Endometrial microvascular endothelial cells (primary cell): ENCODE measurements at regions not wholly inside any gene's neighbourhood (a gene's known extent, or its start where the extent isn't known, plus 50 kb on each side); places are given as distances from the start of the nearest gene placed in this dataset.

Experiments used
- in situ Hi-C: cut with HindIII; loops from 2 replicates; pipeline ENCODE4 v1.10.0; 2017; ENCODE audit warnings: low sequenced_read_pairs, low pct_unique_long_range_greater_than_20kb; ENCODE audit errors: inconsistent ontology term

- in situ Hi-C loops, result no loop called here
Measured at GRCh38 chr11:42003801-42004200, 544.3 kb upstream of the LRRC4C start.

DNA sequence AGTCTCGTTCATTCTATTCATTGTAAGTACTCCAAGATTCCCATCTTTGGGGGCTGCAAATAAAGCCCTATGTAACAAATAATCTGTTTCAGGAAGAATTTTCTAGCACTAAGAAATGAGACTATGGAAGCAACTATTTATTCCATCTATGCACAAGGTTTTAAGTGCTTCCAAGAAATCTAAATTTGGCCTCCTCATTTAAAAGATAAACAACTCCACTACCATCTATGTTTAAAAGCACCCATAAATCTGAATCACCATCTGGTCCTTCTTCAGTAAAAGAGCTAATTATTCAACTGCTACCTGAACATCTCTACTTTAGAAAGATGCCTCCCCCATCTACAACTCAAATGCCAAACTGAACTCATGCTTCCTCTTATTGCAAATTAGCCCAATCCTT, 547.3 kb upstream of the LRRC4C start:
- in situ Hi-C loops, result no loop called here

- in situ Hi-C loops, result no loop called here
Measured at GRCh38 chr11:42012271-42012670, 552.8 kb upstream of the LRRC4C start.

DNA sequence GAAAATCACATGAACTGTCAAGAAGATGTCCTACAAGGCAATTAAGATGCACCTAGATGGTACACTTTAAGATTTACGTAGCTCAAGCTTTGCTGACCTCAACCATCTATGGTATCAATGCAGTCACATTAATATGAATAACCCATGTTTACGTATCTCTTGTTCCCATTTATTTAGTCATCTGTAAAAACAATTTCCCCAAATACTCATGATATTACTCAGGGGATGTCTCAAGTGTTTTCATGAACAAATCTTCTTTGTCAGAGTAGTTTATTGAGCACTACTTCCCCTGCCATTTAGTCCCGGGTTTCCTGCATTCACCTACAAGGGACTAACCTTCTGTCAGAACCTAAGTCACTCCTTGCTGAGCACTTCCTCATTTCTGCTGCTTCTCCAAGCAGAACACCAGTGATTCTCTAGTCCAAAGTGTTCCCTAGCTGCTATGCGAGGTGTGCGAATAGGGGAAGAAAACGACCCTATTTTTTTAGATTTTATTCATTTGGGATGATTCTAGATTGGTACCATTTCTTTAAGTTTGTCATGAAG, 554.3 kb upstream of the LRRC4C start:
- in situ Hi-C loops, result no loop called here

DNA sequence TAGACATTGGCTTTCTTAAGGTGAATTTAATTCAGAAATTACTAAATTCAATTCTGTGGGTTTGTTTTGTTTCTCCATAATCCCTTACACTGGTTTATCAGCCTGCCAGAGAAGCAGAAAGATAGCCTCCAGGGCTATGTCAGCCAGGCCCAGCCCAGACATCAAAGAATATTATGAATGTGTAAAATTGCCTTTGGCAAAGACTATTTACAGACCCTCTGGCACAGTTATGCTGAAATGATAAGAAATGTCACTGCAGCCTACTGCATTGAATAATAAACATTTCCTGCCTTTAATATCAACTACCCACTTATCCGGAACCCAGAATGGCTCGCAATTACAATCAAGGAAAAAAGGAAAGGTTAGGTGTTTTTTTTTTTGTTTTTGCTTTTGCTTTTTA, 562.5 kb upstream of the LRRC4C start:
- in situ Hi-C loops, result no loop called here

- in situ Hi-C loops, result no loop called here
Measured at GRCh38 chr11:42023267-42023666, 563.8 kb upstream of the LRRC4C start.

- in situ Hi-C loops, result no loop called here
Measured at GRCh38 chr11:42025121-42025803, 565.8 kb upstream of the LRRC4C start.

DNA sequence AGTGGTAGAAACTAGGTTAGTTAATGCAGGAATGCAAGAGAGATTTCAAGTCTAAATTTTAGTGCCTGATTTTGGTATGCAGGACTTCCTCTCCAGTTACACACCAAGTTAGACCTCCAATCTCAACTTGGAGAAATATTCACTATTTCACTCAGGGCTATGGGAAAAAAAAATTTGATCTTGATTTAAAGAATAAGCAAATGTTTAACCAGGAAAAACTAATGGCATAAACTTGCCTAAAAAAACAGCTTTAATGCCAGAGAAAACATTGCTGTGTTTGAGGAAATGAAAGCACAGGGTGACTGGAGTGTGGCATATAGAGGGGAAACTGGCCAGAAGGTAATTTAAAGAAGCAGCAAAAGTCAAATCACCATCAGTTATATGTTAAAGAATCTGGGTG, 575.4 kb upstream of the LRRC4C start:
- in situ Hi-C loops, result no loop called here

- in situ Hi-C loops, result no loop called here
Measured at GRCh38 chr11:42036201-42036600, 576.7 kb upstream of the LRRC4C start.

DNA sequence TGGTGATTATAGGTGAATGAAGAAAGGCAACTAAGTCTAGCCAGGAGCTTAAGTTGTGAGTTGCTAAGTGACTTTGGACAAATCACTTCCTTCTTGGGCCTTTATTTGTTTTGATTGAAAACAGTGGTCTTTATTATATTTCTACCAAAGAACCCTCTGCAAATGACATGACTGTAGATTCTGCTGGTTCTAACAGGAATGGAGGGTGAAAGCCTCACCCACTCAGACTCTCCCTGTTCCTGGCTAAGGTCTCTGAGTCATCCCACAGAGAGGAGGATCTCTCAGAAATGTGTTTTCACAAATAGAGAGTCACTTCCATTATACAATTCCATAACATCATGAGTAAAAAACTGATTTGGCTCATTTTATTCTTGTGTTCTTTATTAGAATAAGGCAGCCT, 583.9 kb upstream of the LRRC4C start:
- in situ Hi-C loops, result no loop called here

GRCh38 chr11:42047637-42048555, 588.4 kb upstream of the LRRC4C start:
- in situ Hi-C loops, result no loop called here

- in situ Hi-C loops, result no loop called here
Measured at GRCh38 chr11:42049186-42049585, 589.7 kb upstream of the LRRC4C start.

- in situ Hi-C loops, result no loop called here
Measured at GRCh38 chr11:42049650-42050049, 590.2 kb upstream of the LRRC4C start.

DNA sequence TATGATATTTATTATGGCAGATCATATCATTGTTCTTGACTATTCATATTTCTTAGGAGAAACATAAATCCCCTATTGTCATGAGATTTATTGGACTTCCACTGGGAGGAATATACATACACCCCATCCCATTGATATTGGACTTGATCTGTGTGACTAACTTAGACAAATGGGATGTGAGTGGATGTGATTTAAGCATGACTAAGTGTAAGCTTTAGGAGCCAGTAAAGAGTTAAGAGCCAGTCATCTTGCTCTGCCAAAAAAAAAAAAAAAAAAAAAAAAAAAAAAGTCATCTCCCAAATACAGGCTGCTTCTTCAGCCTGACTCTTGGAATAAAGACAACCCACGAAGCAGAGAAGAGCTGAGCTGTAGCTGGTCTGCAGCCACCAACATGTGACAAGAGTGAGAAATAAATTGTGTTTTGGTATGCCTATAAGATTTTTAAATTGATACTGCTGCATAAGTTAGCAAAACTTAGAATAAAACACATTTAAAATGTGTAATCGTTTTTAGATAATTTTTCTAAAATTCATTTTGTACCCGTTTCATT, 595.0 kb upstream of the LRRC4C start:
- in situ Hi-C loops, result no loop called here

DNA sequence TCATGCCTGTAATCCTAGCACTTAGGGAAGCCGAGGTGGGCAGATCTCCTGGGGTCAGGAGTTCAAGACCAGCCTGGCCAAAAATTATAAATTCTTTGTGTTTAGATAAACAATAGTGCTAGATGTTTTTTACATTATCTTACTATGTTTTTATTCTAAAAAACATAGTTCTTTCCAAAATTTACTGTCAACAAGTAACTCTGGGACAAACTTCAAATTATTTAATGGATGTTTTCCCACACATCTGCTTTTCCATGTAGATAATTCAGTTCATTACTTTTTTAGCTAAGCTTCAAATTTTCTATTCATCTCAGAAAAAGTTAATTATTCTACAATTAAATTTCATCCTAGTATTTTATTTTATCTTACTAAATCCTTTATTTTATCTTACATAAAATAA, 596.2 kb upstream of the LRRC4C start:
- in situ Hi-C loops, result no loop called here

DNA sequence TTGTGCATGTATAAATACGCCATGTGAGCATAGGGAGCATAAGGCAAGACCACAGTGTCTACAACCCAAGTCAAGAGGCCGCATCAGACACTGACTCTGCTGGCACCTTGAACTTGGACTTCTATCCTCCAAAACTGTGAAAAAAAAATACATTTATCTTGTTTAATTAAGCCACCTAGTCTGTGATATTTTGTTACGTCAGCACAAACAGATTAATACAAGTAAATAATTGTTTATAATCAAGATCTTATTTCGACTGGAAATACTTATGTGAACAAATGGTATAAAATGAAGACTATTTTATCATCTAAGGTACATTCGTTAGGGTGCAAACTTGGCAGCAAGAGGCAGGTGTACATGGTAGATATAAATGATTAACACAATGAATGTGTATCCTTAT, 599.3 kb upstream of the LRRC4C start:
- in situ Hi-C loops, result no loop called here

DNA sequence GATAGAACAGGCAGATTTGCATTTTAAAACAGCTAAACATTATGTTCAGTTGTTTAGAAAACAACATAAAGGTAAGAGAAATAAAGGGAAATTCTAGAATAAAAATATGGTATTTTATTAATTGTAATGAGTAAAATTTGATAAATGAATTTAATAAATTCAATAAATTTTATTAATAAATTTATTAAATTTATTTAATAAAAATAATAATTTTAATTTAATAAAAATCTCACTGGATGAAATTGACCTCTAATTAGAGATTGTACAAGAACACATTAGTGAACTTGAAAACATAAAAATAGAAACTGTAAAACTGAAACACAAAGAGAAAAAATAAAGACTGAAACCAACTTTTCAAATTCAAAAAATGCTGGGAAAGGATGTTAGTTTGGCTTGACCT, 605.7 kb upstream of the LRRC4C start:
- in situ Hi-C loops, result no loop called here

DNA sequence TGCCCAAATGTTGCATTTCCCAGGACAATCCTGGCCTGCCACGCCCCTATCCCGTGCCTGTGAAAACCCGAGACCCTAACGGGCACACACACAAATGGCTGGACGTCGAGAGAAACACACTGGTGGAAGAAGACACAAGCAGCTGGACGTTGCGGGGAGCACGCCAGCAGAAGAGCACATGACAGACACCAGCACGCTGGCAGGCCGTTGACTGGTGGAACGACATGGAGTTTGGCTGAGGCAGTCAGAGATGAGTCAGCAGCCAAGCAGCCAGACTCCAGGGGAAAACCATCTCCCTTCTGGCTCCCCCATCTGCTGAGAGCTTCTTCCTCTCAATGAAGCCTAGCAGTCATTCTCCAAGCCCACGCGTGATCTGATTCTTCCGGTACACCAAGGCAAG, 606.7 kb upstream of the LRRC4C start:
- in situ Hi-C loops, result no loop called here

DNA sequence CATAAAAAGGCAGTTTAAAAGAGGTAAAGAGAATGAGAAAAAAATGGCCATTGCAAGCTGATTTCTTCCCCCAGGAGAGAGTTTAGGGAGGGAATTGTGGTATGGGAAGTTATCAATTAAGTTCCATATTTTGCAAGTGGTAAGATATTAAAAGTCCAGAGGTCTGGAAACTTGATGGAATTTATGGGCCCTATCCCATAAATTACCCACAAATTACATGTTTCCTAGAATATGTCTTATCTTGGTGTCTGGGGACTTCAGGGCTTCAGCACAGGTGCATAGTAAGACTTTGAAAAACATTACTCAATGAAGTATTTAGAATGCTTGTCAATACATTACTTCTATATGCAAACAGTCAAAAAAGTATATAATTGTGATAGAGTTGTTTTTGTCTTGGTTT, 614.9 kb upstream of the LRRC4C start:
- in situ Hi-C loops, result no loop called here

DNA sequence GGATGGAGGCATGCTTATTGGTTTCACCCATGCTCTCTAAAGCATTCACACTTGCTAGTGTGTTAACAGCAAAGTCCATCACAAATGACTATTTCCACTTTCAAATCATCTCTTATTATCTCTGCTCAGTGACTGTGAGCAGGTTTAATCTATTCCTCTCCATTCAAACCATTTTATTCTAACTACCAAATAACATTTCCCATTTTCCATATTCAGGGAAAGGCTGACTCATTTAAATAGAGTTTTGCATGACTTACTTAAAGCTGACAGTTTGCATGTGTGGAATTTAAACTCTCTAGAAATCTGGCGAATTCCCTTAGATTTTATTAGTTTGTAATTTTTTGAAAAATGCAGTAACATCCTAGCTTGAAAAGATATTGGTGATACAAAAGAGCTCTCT, 615.7 kb upstream of the LRRC4C start:
- in situ Hi-C loops, result no loop called here
